ENCODE measurements at regions not wholly inside any gene's neighbourhood (a gene's known extent, or its start where the extent isn't known, plus 50 kb on each side); places are given as distances from the start of the nearest gene placed in this dataset.

- Histone ChIP-seq H3K4me2 (no peak overlapping the region), H4K20me1 (replicated peaks; ENCODE audit: insufficient read depth) (no peaks in the 10 kb centered on the region), H3K9me2 (ENCODE audit: insufficient read depth) (peaks cover 16% of the 10 kb centered on the region), H3K36me3 (ENCODE audit: insufficient read depth) (no peaks in the 10 kb centered on the region), H3K4me3 (no peak overlapping the region), H3K4me1 (ENCODE audit: insufficient read depth) (no peaks in the 10 kb centered on the region; the same call in 1 of the 2 replicates), H3K79me2 (replicated peaks; ENCODE audit: insufficient read depth) (no peaks in the 10 kb centered on the region), H2AFZ (no peak overlapping the region), H3K27ac (ENCODE audit: low read depth) (no peak overlapping the region), H3K27me3 (ENCODE audit: insufficient read depth) (no peaks in the 10 kb centered on the region), H3F3A (replicated peaks; ENCODE audit: low read depth) (no peaks in the 10 kb centered on the region)
- TF ChIP-seq NANOG (IDR thresholded peaks at IDR 0.05; ENCODE audit: borderline replicate concordance) (no peak), EZH2phosphoT487 (IDR thresholded peaks at IDR 0.05; ENCODE audit: unreplicated experiment) (no peak), STAT1 (IDR thresholded peaks at IDR 0.05; ENCODE audit: unreplicated experiment) (no peak)
- TF ChIP-seq, protein P1, sequence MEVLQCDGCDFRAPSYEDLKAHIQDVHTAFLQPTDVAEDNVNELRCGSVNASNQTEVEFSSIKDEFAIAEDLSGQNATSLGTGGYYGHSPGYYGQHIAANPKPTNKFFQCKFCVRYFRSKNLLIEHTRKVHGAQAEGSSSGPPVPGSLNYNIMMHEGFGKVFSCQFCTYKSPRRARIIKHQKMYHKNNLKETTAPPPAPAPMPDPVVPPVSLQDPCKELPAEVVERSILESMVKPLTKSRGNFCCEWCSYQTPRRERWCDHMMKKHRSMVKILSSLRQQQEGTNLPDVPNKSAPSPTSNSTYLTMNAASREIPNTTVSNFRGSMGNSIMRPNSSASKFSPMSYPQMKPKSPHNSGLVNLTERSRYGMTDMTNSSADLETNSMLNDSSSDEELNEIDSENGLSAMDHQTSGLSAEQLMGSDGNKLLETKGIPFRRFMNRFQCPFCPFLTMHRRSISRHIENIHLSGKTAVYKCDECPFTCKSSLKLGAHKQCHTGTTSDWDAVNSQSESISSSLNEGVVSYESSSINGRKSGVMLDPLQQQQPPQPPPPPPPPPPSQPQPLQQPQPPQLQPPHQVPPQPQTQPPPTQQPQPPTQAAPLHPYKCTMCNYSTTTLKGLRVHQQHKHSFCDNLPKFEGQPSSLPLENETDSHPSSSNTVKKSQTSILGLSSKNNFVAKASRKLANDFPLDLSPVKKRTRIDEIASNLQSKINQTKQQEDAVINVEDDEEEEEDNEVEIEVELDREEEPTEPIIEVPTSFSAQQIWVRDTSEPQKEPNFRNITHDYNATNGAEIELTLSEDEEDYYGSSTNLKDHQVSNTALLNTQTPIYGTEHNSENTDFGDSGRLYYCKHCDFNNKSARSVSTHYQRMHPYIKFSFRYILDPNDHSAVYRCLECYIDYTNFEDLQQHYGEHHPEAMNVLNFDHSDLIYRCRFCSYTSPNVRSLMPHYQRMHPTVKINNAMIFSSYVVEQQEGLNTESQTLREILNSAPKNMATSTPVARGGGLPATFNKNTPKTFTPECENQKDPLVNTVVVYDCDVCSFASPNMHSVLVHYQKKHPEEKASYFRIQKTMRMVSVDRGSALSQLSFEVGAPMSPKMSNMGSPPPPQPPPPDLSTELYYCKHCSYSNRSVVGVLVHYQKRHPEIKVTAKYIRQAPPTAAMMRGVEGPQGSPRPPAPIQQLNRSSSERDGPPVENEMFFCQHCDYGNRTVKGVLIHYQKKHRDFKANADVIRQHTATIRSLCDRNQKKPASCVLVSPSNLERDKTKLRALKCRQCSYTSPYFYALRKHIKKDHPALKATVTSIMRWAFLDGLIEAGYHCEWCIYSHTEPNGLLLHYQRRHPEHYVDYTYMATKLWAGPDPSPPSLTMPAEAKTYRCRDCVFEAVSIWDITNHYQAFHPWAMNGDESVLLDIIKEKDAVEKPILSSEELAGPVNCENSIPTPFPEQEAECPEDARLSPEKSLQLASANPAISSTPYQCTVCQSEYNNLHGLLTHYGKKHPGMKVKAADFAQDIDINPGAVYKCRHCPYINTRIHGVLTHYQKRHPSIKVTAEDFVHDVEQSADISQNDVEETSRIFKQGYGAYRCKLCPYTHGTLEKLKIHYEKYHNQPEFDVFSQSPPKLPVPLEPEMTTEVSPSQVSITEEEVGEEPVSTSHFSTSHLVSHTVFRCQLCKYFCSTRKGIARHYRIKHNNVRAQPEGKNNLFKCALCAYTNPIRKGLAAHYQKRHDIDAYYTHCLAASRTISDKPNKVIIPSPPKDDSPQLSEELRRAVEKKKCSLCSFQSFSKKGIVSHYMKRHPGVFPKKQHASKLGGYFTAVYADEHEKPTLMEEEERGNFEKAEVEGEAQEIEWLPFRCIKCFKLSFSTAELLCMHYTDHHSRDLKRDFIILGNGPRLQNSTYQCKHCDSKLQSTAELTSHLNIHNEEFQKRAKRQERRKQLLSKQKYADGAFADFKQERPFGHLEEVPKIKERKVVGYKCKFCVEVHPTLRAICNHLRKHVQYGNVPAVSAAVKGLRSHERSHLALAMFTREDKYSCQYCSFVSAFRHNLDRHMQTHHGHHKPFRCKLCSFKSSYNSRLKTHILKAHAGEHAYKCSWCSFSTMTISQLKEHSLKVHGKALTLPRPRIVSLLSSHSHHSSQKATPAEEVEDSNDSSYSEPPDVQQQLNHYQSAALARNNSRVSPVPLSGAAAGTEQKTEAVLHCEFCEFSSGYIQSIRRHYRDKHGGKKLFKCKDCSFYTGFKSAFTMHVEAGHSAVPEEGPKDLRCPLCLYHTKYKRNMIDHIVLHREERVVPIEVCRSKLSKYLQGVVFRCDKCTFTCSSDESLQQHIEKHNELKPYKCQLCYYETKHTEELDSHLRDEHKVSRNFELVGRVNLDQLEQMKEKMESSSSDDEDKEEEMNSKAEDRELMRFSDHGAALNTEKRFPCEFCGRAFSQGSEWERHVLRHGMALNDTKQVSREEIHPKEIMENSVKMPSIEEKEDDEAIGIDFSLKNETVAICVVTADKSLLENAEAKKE (CRISPR knock-in tag; IDR thresholded peaks at IDR 0.05): no peak
- Mint-ChIP-seq H3K36me3 (ENCODE audit: low read depth) (peaks cover 3% of the 10 kb centered on the region; the same call in 1 of the 3 replicates), H3K27me3 (ENCODE audit: insufficient read depth, low read depth, poor library complexity) (no peaks in the 10 kb centered on the region), H3K4me3 (no peak overlapping the region), H3K4me1 (peaks cover 17% of the 10 kb centered on the region), H3K27ac (no peak overlapping the region), H3K9me3 (0 out of 3 replicates have a peak, but pooled peaks cover 2% of the 10 kb centered on the region)
- ATAC-seq (no peak), DNase-seq (ENCODE audit: low spot score) (no peak)
Observed at GRCh38 chr6:128759901-128760300, 123.0 kb upstream of the LAMA2 start.

- Mint-ChIP-seq H3K36me3 (ENCODE audit: low read depth) (peaks cover 3% of the 10 kb centered on the region; the same call in 1 of the 3 replicates), H3K9me3 (0 out of 3 replicates have a peak, but pooled peaks cover 2% of the 10 kb centered on the region), H3K4me3 (no peak overlapping the region), H3K27me3 (ENCODE audit: insufficient read depth, low read depth, poor library complexity) (no peaks in the 10 kb centered on the region), H3K4me1 (peaks cover 17% of the 10 kb centered on the region), H3K27ac (no peak overlapping the region)
- Histone ChIP-seq H3K4me3 (no peak overlapping the region), H3F3A (replicated peaks; ENCODE audit: low read depth) (no peaks in the 10 kb centered on the region), H3K79me2 (replicated peaks; ENCODE audit: insufficient read depth) (no peaks in the 10 kb centered on the region), H3K4me1 (ENCODE audit: insufficient read depth) (no peaks in the 10 kb centered on the region; the same call in 1 of the 2 replicates), H3K27ac (ENCODE audit: low read depth) (no peak overlapping the region), H3K9me2 (ENCODE audit: insufficient read depth) (peaks cover 12% of the 10 kb centered on the region), H3K4me2 (no peak overlapping the region), H2AFZ (no peak overlapping the region), H4K20me1 (replicated peaks; ENCODE audit: insufficient read depth) (no peaks in the 10 kb centered on the region), H3K27me3 (ENCODE audit: insufficient read depth) (no peaks in the 10 kb centered on the region), H3K36me3 (ENCODE audit: insufficient read depth) (no peaks in the 10 kb centered on the region)
- ATAC-seq (no peak), DNase-seq (ENCODE audit: low spot score) (no peak)
- no peak for TF ChIP-seq EZH2phosphoT487 (IDR thresholded peaks at IDR 0.05; ENCODE audit: unreplicated experiment)
Observed at GRCh38 chr6:128759447-128759846, 123.5 kb upstream of the LAMA2 start.

Measured in GM23338 (cell line).